ENCODE measurements at regions not wholly inside any gene's neighbourhood (a gene's known extent, or its start where the extent isn't known, plus 50 kb on each side); places are given as distances from the start of the nearest gene placed in this dataset.
"Not testable (repeated sequence)": the region's sequence is repeated elsewhere in the genome, so short reads cannot be mapped to it uniquely, and the experiment has no call there.

DNA sequence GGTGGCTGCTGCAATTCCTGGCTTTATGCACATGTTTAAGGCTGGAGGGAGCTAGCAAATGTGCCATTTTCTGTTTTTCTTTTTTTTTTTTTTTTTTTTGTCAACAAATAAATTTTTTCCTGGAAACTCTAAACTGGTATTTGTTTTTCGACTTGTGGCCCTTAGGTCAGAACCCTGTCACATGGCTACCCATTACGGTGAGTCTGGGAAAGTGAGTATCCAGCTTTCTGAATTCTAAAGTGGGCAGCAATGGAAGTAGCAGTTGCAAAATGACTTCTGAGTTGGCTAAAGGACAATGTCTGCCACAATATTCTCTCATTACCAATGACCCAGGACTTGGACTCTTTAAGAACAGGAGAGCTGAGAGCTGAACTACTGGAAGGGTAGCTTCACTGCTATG lies 225.1 kb upstream of the CENPE start:
- CTCF ChIA-PET = no interaction called here

GRCh38 chr4:103422467-103423219 lies 224.5 kb upstream of the CENPE start:
- H3K4me1 ChIP-seq (ENCODE audit: control insufficient read depth in 1 of 2, extremely low read depth in 1 of 2, insufficient read depth in 2 of 2, low read length in 2 of 2) = no peaks in the 10 kb centered on the region
- no peaks in the 10 kb centered on the region for H3K27me3 Mint-ChIP-seq
- H3K4me3 Mint-ChIP-seq = no peak overlapping the region
- ATAC-seq (replicated peaks in 1 of 4) (no peak), DNase-seq (no peak)
- no peaks in the 10 kb centered on the region for H3K9me3 ChIP-seq
- peaks cover 0 to 3% (median 0%) of the 10 kb centered on the region in 3 donors for H3K9me3 Mint-ChIP-seq
- H3K27ac Mint-ChIP-seq = no peak overlapping the region
- POLR2A ChIA-PET = no interaction called here
- H3K4me1 Mint-ChIP-seq = no peaks in the 10 kb centered on the region
- no peaks in the 10 kb centered on the region for H3K36me3 Mint-ChIP-seq
- WGBS (ENCODE audit: insufficient coverage) = no CpG with 5 or more reads among the region's 2 CpGs
- H3K27me3 ChIP-seq (replicated peaks in 1 of 2; ENCODE audit: control insufficient read depth in 2 of 2, extremely low read depth in 1 of 2, insufficient read depth in 2 of 2, low read length in 1 of 2) = no peaks in the 10 kb centered on the region
- no peak overlapping the region for H3K4me3 ChIP-seq (ENCODE audit: control insufficient read depth in 1 of 2, extremely low read depth in 1 of 2, low read length in 1 of 2)
- CTCF ChIA-PET = no interaction called here
- H3K36me3 ChIP-seq (ENCODE audit: control insufficient read depth in 2 of 2, extremely low read depth in 1 of 2, insufficient read depth in 1 of 2, low read length in 1 of 2) = no peaks in the 10 kb centered on the region
- no peak overlapping the region for H3K27ac ChIP-seq (ENCODE audit: low read length)

More for the DNA sequence above, 225.1 kb upstream of the CENPE start:
- Histone ChIP-seq H3K36me3 (ENCODE audit: control insufficient read depth in 2 of 2, extremely low read depth in 1 of 2, insufficient read depth in 1 of 2, low read length in 1 of 2) (no peaks in the 10 kb centered on the region), H3K27me3 (replicated peaks in 1 of 2; ENCODE audit: control insufficient read depth in 2 of 2, extremely low read depth in 1 of 2, insufficient read depth in 2 of 2, low read length in 1 of 2) (no peaks in the 10 kb centered on the region), H3K9me3 (no peaks in the 10 kb centered on the region), H3K27ac (ENCODE audit: low read length) (no peak overlapping the region), H3K4me3 (ENCODE audit: control insufficient read depth in 1 of 2, extremely low read depth in 1 of 2, low read length in 1 of 2) (no peak overlapping the region), H3K4me1 (ENCODE audit: control insufficient read depth in 1 of 2, extremely low read depth in 1 of 2, insufficient read depth in 2 of 2, low read length in 2 of 2) (no peaks in the 10 kb centered on the region)
- H3K27me3 Mint-ChIP-seq = no peaks in the 10 kb centered on the region
- H3K36me3 Mint-ChIP-seq = no peaks in the 10 kb centered on the region
- WGBS (ENCODE audit: insufficient coverage) = no CpG with 5 or more reads among the region's 2 CpGs
- no peak overlapping the region for H3K4me3 Mint-ChIP-seq
- POLR2A ChIA-PET = no interaction called here
- DNase-seq (no peak), ATAC-seq (replicated peaks in 1 of 4) (no peak)
- H3K27ac Mint-ChIP-seq = no peak overlapping the region
- peaks cover 0 to 3% (median 0%) of the 10 kb centered on the region in 3 donors for H3K9me3 Mint-ChIP-seq
- no peaks in the 10 kb centered on the region for H3K4me1 Mint-ChIP-seq

DNA sequence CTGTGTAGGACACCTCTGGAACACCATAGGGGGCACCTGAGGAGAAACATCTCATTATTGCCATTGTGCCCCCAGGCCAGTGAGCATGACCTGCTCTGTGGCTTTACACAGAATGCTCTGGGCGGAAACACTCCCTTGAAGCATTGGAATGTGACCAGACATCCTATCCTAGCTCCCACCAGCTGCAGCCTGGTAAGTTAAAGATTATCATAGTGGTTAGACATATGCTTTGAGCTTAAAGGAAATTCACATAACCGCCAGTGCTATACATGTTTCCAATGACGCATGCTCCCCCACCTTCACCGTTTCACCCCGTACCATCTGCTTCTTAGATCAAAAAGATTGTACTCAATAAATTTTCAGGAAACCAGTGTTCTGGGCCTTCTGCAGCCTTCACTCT lies 217.7 kb upstream of the CENPE start:
- Histone ChIP-seq H3K27me3 (replicated peaks in 1 of 2; ENCODE audit: control insufficient read depth in 2 of 2, extremely low read depth in 1 of 2, insufficient read depth in 2 of 2, low read length in 1 of 2) (no peaks in the 10 kb centered on the region), H3K4me3 (ENCODE audit: control insufficient read depth in 1 of 2, extremely low read depth in 1 of 2, low read length in 1 of 2) (no peak overlapping the region), H3K36me3 (ENCODE audit: control insufficient read depth in 2 of 2, extremely low read depth in 1 of 2, insufficient read depth in 1 of 2, low read length in 1 of 2) (no peaks in the 10 kb centered on the region), H3K4me1 (ENCODE audit: control insufficient read depth in 1 of 2, extremely low read depth in 1 of 2, insufficient read depth in 2 of 2, low read length in 2 of 2) (no peaks in the 10 kb centered on the region), H3K27ac (ENCODE audit: low read length) (no peak overlapping the region), H3K9me3 (no peaks in the 10 kb centered on the region)
- Mint-ChIP-seq H3K4me3 (no peak overlapping the region), H3K9me3 (peaks cover 2 to 8% (median 5%) of the 10 kb centered on the region in 3 donors), H3K4me1 (no peaks in the 10 kb centered on the region), H3K36me3 (no peaks in the 10 kb centered on the region), H3K27me3 (no peaks in the 10 kb centered on the region), H3K27ac (no peak overlapping the region)
- ChIA-PET POLR2A (no interaction called here), CTCF (no interaction called here)
- ATAC-seq (replicated peaks in 1 of 4) = no peak
- DNase-seq = no peak
- WGBS (ENCODE audit: insufficient coverage) = 95% methylated on average over 4 of the region's 5 CpGs

DNA sequence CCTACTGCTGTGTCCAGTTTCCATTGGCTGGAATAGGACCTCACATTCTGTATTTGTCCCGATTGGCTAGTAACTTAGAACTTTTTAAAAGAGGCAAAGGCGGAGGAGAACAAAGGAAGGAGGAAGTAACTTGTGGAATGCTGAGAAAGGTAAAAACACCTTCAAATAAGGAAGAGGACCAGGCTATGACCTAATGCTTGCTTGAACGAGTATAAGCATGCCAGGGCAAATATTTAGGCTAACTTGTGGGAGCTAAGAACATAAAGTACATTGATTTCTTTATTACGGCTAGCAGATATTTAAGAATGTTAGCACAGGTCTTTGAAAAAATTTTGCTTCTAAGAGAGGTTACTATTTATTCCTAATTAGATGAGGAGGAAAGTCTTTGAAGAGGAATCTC lies 214.5 kb upstream of the CENPE start:
- H3K27me3 ChIP-seq (replicated peaks in 1 of 2; ENCODE audit: control insufficient read depth in 2 of 2, extremely low read depth in 1 of 2, insufficient read depth in 2 of 2, low read length in 1 of 2); POLR2A ChIA-PET; H3K9me3 ChIP-seq; H3K27ac Mint-ChIP-seq; DNase-seq; H3K36me3 Mint-ChIP-seq; H3K4me1 Mint-ChIP-seq; H3K27ac ChIP-seq (ENCODE audit: low read length); H3K4me3 Mint-ChIP-seq; CTCF ChIA-PET; H3K4me3 ChIP-seq (ENCODE audit: control insufficient read depth in 1 of 2, extremely low read depth in 1 of 2, low read length in 1 of 2); H3K27me3 Mint-ChIP-seq; H3K9me3 Mint-ChIP-seq; H3K36me3 ChIP-seq (ENCODE audit: control insufficient read depth in 2 of 2, extremely low read depth in 1 of 2, insufficient read depth in 1 of 2, low read length in 1 of 2); H3K4me1 ChIP-seq (ENCODE audit: control insufficient read depth in 1 of 2, extremely low read depth in 1 of 2, insufficient read depth in 2 of 2, low read length in 2 of 2); ATAC-seq (replicated peaks in 1 of 4): not testable (repeated sequence)
- WGBS (ENCODE audit: insufficient coverage) = no CpG with 5 or more reads among the region's 4 CpGs

DNA sequence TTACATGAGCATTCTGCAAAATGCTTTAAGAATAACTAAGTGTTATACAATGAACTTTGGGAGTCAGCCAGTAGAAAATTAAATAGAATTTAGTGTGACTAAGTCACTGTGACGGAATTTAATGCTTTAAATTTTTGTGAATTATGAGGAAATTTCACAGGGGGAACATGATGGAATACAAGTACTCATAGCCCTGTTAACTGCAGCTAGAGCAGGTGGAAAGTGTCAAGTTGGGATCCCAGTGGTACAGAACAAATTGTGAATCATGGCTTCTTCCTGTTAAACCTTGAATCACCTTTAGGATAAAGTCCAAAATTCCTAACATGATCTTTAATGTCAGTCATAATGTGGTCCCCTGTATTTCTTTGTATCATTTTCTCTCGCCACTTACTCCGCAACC lies 212.2 kb upstream of the CENPE start:
- H3K4me1 Mint-ChIP-seq = no peaks in the 10 kb centered on the region
- no peak overlapping the region for H3K27ac Mint-ChIP-seq
- ATAC-seq (replicated peaks in 1 of 4) (no peak), DNase-seq (no peak)
- H3K4me3 Mint-ChIP-seq = no peak overlapping the region
- Histone ChIP-seq H3K36me3 (ENCODE audit: control insufficient read depth in 2 of 2, extremely low read depth in 1 of 2, insufficient read depth in 1 of 2, low read length in 1 of 2) (no peaks in the 10 kb centered on the region), H3K4me1 (ENCODE audit: control insufficient read depth in 1 of 2, extremely low read depth in 1 of 2, insufficient read depth in 2 of 2, low read length in 2 of 2) (no peaks in the 10 kb centered on the region), H3K27ac (ENCODE audit: low read length) (no peak overlapping the region), H3K4me3 (ENCODE audit: control insufficient read depth in 1 of 2, extremely low read depth in 1 of 2, low read length in 1 of 2) (no peak overlapping the region), H3K9me3 (no peaks in the 10 kb centered on the region), H3K27me3 (replicated peaks in 1 of 2; ENCODE audit: control insufficient read depth in 2 of 2, extremely low read depth in 1 of 2, insufficient read depth in 2 of 2, low read length in 1 of 2) (no peaks in the 10 kb centered on the region)
- CTCF ChIA-PET = no interaction called here
- H3K27me3 Mint-ChIP-seq = peaks cover 0 to 3% of the 10 kb centered on the region in 2 donors
- WGBS (ENCODE audit: insufficient coverage) = 43% methylated on average over 1 of the region's 3 CpGs
- peaks cover 0 to 5% (median 2%) of the 10 kb centered on the region in 3 donors for H3K9me3 Mint-ChIP-seq
- no peaks in the 10 kb centered on the region for H3K36me3 Mint-ChIP-seq
- POLR2A ChIA-PET = no interaction called here

DNA sequence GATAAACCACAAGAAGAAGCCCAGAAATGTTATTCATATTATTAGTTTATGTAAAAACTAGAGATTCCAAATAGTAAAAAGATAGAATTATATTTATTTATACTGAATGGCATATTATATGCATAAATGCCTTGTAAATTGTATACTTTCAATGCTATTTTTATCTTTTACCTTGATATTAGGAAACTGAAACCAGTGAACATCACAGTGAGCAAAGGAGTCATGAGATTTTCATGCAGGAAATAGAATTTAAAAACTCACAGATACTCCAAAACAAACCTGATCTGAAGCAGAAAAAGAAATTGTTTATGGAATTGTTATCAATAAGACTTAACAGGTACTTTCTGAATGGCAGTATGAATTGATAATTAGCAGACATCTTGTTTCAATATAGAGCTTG lies 207.3 kb upstream of the CENPE start:
- Mint-ChIP-seq H3K36me3 (no peaks in the 10 kb centered on the region), H3K9me3 (no peaks in the 10 kb centered on the region), H3K4me1 (no peaks in the 10 kb centered on the region), H3K27ac (no peak overlapping the region), H3K27me3 (peaks cover 2 to 3% of the 10 kb centered on the region in 2 donors), H3K4me3 (no peak overlapping the region)
- Histone ChIP-seq H3K9me3 (no peaks in the 10 kb centered on the region), H3K4me1 (ENCODE audit: control insufficient read depth in 1 of 2, extremely low read depth in 1 of 2, insufficient read depth in 2 of 2, low read length in 2 of 2) (no peaks in the 10 kb centered on the region), H3K27me3 (replicated peaks in 1 of 2; ENCODE audit: control insufficient read depth in 2 of 2, extremely low read depth in 1 of 2, insufficient read depth in 2 of 2, low read length in 1 of 2) (no peaks in the 10 kb centered on the region), H3K27ac (ENCODE audit: low read length) (no peak overlapping the region), H3K36me3 (ENCODE audit: control insufficient read depth in 2 of 2, extremely low read depth in 1 of 2, insufficient read depth in 1 of 2, low read length in 1 of 2) (no peaks in the 10 kb centered on the region), H3K4me3 (ENCODE audit: control insufficient read depth in 1 of 2, extremely low read depth in 1 of 2, low read length in 1 of 2) (no peak overlapping the region)
- no peak for DNase-seq
- ATAC-seq (replicated peaks in 1 of 4) = no peak
- ChIA-PET POLR2A (no interaction called here), CTCF (no interaction called here)

GRCh38 chr4:103403619-103404018 lies 205.5 kb upstream of the CENPE start:
- ChIA-PET POLR2A (no interaction called here), CTCF (no interaction called here)
- H3K4me3 Mint-ChIP-seq = no peak overlapping the region
- H3K27ac Mint-ChIP-seq = no peak overlapping the region
- peaks cover 0 to 3% (median 0%) of the 10 kb centered on the region in 3 donors for H3K9me3 Mint-ChIP-seq
- H3K36me3 Mint-ChIP-seq = no peaks in the 10 kb centered on the region
- no peaks in the 10 kb centered on the region for H3K4me1 ChIP-seq (ENCODE audit: control insufficient read depth in 1 of 2, extremely low read depth in 1 of 2, insufficient read depth in 2 of 2, low read length in 2 of 2)
- DNase-seq = no peak
- peaks cover 2 to 3% of the 10 kb centered on the region in 2 donors for H3K27me3 Mint-ChIP-seq
- ATAC-seq (replicated peaks in 1 of 4) = no peak
- no peak overlapping the region for H3K4me3 ChIP-seq (ENCODE audit: control insufficient read depth in 1 of 2, extremely low read depth in 1 of 2, low read length in 1 of 2)
- WGBS (ENCODE audit: insufficient coverage) = no CpG with 5 or more reads among the region's 2 CpGs
- H3K27me3 ChIP-seq (replicated peaks in 1 of 2; ENCODE audit: control insufficient read depth in 2 of 2, extremely low read depth in 1 of 2, insufficient read depth in 2 of 2, low read length in 1 of 2) = no peaks in the 10 kb centered on the region
- no peak overlapping the region for H3K27ac ChIP-seq (ENCODE audit: low read length)
- H3K9me3 ChIP-seq = no peaks in the 10 kb centered on the region
- no peaks in the 10 kb centered on the region for H3K4me1 Mint-ChIP-seq
- H3K36me3 ChIP-seq (ENCODE audit: control insufficient read depth in 2 of 2, extremely low read depth in 1 of 2, insufficient read depth in 1 of 2, low read length in 1 of 2) = no peaks in the 10 kb centered on the region

All from T-cell (primary cell).